Stimulated activated CD8-positive, alpha-beta memory T cell treated with anti-CD3 and anti-CD28 coated beads, Interleukin-4, amount 100 ng/mL, for 1 hour (primary cell): ENCODE measurements at regions not wholly inside any gene's neighbourhood (a gene's known extent, or its start where the extent isn't known, plus 50 kb on each side); places are given as distances from the start of the nearest gene placed in this dataset.
A peak's percentile ranks its signal among the peaks of the same experiment; 100 is the strongest.

Experiments
- DNase-seq, 2 donors: peaks; one replicate each; pipeline ENCODE4 v3.0.0-alpha.2; 2020; ENCODE audit warnings: low read depth in 2 of 2, low spot score in 1 of 2

DNA sequence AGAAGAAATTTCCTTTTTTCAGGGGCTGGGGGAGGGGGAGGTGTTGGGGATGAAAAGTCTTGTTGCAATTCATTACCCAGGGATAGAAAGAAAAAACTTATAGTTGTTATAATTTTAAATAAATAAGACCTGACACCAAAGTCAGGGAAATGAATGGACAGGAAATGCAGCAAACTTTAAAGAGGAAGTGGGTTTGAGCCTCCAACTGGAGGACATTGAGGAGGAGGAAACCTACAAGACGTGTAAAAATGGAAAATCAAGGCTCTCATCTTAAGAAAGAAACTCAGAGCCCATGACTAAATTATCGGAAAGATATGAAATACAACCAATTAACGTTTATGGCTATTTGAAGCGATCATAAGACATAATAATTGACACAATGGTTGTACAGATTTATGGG, 54.4 kb downstream of the NIBAN1 start:
- DNase-seq: no peak

DNA sequence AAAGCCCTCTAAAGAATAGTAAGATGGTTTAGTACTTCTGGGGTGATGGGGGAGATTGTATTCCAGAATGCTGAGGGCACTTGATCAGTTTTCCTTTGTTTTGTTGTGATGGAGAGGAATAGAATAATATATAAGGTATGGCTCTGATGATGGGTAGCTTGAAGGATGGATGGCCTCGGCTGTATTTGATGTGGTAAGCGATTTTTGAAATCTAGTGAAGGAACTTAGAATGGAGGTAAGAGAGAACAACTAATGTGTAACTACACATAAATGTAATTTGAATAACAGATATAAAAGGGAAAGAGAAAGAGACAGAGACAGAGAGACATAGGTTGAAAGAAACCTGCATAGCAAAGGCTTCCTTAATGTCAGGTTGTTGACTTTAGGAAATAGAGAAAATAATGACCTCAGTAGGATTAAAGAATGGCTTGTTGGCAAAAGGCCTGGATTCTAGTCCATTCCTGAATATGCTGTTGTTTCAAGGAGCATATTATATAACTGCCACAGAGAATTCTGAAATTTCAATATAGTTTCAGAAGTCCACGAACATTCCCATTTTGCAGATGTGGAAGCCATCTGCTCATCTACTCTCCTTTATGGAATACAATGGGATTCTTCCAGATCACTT, 58.7 kb downstream of the NIBAN1 start:
- DNase-seq: no peak

- DNase-seq: no peak
Measured at GRCh38 chr1:184914149-184914548, 60.2 kb downstream of the NIBAN1 start.

DNA sequence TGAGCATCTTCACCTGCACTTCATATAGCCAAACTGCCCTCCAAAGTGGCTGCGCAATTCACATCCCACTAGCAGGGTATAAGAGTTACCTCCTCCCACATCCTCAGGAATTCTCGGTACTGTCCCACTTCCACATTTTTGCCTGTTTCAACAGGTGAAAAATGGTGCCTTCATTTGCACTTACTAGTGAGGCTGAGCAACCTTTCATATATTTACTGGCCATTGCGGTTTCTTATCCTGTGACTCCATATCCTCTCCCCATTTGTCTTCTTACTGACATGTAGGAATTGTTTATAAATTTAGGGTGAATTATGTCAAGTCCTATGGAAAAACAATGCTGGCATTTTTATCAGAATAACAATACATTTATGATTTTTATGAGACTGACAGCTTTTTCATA, 61.9 kb downstream of the NIBAN1 start:
- no peak for DNase-seq

GRCh38 chr1:184911830-184912229, 62.5 kb downstream of the NIBAN1 start:
- no peak for DNase-seq

- no peak for DNase-seq
Measured at GRCh38 chr1:184911103-184911745, 63.1 kb downstream of the NIBAN1 start.

DNA sequence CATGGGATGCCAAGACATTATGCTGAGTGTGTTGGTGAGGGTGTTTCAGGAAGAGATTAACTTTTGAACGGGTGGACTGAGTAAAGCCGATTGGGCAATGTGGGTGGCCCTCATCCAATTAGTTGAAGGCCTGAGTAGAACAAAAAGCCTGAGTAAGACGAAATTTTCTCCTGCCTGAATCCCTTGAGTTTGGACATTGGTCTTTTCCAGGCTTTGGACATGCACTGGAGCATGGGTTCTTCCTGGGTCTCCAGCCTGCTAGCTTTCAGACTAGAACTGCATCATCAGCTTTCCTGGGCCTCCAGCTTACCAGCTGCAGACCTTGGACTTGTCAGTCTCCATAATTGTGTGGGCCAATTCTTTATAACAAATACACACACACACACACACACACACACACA, 63.6 kb downstream of the NIBAN1 start:
- no peak for DNase-seq

DNA sequence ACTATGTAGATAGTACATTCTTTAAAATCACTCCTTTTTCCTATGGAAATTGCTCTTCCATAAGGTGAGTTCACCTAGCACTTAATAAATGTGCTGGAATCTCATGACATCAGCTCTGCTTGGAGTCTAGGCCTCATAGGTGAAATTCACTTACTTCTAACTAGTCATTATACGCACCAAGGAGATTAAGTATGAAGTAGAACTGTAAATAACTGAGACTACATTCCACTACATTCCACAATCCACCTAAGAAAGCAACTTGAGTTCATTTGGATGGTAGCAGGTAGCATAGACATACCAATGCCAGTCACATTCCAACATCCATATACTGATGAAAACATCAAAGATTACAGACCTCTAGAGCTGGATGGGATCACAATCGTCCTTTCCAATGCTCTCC, 64.3 kb downstream of the NIBAN1 start:
- no peak for DNase-seq

- DNase-seq: no peak
Measured at GRCh38 chr1:184909019-184909418, 65.3 kb downstream of the NIBAN1 start.

GRCh38 chr1:184908506-184908905, 65.8 kb downstream of the NIBAN1 start:
- DNase-seq: no peak

- no peak for DNase-seq
Measured at GRCh38 chr1:184907500-184907899, 66.8 kb downstream of the NIBAN1 start.

- DNase-seq: no peak
Measured at GRCh38 chr1:184906761-184907160, 67.5 kb downstream of the NIBAN1 start.

- DNase-seq: no peak
Measured at GRCh38 chr1:184905601-184906322, 68.5 kb downstream of the NIBAN1 start.

GRCh38 chr1:184903111-184903692, 71.1 kb downstream of the NIBAN1 start:
- DNase-seq: no peak

DNA sequence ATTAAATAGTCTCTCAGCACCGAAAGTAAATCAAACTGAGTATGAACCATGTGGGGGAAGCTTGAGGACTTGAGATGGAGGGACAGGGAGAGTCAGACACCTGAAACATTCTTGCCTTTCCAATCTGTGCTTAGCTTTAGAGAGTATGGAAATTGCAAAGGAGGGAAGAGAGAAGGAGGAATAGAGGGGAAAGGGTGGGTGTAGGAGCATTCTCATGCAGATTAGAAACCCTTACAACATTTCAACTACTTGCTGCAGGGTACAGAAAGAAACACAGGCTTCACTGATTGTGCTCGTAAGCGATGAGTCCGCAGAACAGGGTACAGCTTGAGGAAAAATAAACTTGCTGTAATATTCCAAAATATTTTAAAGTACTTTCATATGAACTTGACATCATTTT, 73.8 kb downstream of the NIBAN1 start:
- DNase-seq: no peak

DNA sequence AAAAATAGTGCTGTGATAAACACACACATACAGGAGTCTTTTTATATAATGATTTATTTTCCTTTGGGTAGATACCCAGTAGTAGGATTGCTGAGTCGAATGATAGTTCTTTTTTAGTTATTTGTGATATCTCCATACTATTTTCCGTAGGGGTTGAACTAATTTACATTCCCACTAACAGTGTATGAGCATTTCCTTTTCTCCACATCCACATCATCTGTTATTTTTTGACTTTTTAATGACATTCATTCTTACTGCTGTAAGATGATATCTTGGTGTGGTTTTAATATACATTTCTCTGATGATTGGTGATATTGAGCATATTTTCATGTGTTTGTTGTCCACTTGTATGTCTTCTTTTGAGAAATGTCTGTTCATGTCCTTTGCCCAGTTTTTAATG, 78.3 kb downstream of the NIBAN1 start:
- no peak for DNase-seq

DNA sequence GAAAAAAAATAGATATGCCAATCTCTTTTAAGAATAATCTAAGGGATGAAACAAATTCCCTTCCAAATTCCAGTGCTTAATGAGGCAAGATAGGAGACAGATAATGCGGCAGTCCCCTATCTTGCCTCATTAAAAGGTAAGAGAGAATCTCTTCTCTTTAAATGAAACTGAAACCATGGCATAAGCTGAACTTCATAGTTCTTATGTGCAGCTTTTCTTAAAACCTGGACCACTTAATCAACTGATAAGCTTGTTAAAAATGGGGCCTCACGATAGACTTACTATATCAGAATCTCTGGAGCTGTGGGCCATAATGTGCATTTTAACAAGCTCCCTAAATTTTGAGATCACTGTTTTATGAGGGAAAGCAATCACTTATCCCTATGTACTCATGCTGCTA, 79.2 kb downstream of the NIBAN1 start:
- DNase-seq: no peak

DNA sequence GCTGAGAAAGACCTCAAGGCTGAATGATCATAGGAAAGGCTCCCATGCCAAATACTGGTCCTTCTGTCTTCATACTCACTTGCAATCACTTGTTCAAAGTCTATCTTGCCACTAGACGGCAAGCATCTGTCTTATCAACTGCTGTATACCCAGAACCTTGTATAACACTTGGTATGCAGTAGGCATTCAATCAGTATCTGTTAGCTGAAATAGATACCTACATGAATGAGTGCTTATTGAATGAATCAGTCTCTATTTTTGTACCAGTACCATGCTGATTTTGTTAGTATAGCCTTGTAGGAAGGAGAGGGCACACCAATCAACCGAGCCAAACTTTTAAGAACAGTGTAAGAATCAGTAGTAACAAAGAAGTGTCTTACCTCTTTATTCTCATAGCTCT, 80.6 kb downstream of the NIBAN1 start:
- DNase-seq: no peak

GRCh38 chr1:184892116-184892515, 82.2 kb downstream of the NIBAN1 start:
- no peak for DNase-seq

- DNase-seq: no peak
Measured at GRCh38 chr1:184891440-184891839, 82.9 kb downstream of the NIBAN1 start.

DNA sequence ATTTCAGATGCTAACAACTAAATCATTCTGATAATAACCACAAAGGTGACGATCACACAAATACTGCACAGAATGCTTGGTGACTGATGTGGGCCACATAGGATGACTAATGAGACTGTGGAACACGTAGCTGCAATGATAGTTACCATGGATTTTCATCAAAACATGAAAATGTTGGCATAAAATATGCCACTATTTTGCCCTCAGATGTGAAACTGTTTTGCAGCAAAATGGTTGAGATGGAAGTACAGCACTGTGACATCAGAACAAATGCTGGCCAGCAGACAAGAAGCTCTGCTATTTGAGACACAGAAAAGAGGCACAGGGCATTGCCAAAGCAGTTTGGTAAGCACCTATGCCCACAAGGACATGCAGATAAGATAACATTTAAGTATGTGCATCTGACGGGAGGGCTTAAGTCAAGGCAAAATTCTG, 83.8 kb downstream of the NIBAN1 start:
- DNase-seq: peak in 1 of 2 donors; percentile 14

DNA sequence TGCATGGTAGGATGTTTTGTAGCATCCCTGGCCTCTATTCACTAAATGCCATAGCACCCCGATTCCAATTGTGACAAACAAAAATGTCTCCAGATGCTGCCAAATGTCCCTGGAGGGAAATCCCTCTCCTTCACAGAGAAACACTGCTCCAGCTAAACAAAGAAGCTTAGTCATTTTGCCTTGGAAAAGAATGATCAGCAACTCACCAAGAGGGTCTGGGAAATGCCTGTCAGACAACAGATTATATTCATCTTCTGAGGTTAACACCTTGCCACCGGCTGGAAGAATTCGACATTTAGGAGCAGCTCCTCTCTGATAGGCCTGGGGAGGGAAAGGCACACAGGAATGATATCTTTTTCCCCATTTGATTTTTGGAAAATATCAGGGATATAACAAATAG, 84.4 kb downstream of the NIBAN1 start:
- no peak for DNase-seq
